Breast epithelium (tissue), 4 donors: ENCODE measurements at regions not wholly inside any gene's neighbourhood (a gene's known extent, or its start where the extent isn't known, plus 50 kb on each side); places are given as distances from the start of the nearest gene placed in this dataset.

Experiments used
- DNase-seq, 2 donors: peaks; one replicate each; pipeline ENCODE4 v3.0.0-alpha.2; 2019; ENCODE audit warnings: low spot score in 2 of 2
- H3K27ac ChIP-seq, 2 donors: fragments of 200-600 bp; sonication (generic) in 1 of 2; one replicate each; pipeline ENCODE4 v1.5.1; 2016 to 2019; ENCODE audit warnings: mild to moderate bottlenecking in 1 of 2
- H3K27me3 ChIP-seq, 2 donors: fragments of 200-600 bp; sonication (generic) in 1 of 2; one replicate each; pipeline versions ENCODE4 v1.5.1 to v1.6.0; 2017 to 2019; ENCODE audit warnings: control low read depth in 1 of 2, mild to moderate bottlenecking in 1 of 2
- H3K36me3 ChIP-seq: fragments of 200-600 bp; one replicate; pipeline ENCODE4 v1.5.1; 2019
- H3K4me1 ChIP-seq, 2 donors: fragments of 200-600 bp; sonication (generic); one replicate each; pipeline ENCODE4 v1.5.1; 2016 to 2019; ENCODE audit warnings: control low read depth in 1 of 2
- H3K4me3 ChIP-seq, 3 donors: fragments of 200-600 bp; sonication (generic); 1 replicate in 2 of 3; 2 replicates in 1 of 3; pipeline ENCODE4 v1.5.1; 2016 to 2019; ENCODE audit warnings: mild to moderate bottlenecking in 3 of 3, moderate library complexity in 2 of 3
- H3K9me3 ChIP-seq, 2 donors: fragments of 200-600 bp; sonication (generic) in 1 of 2; one replicate each; pipeline ENCODE4 v1.5.1; 2016 to 2019; ENCODE audit warnings: control low read depth in 1 of 2
- CTCF ChIP-seq, 3 donors: fragments of 450-650 bp; IDR thresholded peaks; one replicate each; pipeline ENCODE4 v1.5.1; 2016 to 2017; ENCODE audit warnings: antibody characterized with exemption in 3 of 3, mild to moderate bottlenecking in 3 of 3, moderate library complexity in 3 of 3
- POLR2A ChIP-seq: fragments of 450-650 bp; IDR thresholded peaks from one replicate; pipeline ENCODE4 v1.6.1; 2016; ENCODE audit warnings: antibody characterized with exemption, mild to moderate bottlenecking, moderate library complexity
- POLR2AphosphoS5 ChIP-seq, 3 donors: sonication (generic); formaldehyde crosslinking; IDR thresholded peaks; one replicate each; pipeline ENCODE4 v1.6.1; 2017; ENCODE audit warnings: antibody characterized with exemption in 3 of 3
- intact Hi-C: fragments of 100-400 bp; cut with DNase I; formaldehyde crosslinking; loops from one replicate; pipeline ENCODE4 v1.15.1; 2023; ENCODE audit warnings: low total_unique reads

DNA sequence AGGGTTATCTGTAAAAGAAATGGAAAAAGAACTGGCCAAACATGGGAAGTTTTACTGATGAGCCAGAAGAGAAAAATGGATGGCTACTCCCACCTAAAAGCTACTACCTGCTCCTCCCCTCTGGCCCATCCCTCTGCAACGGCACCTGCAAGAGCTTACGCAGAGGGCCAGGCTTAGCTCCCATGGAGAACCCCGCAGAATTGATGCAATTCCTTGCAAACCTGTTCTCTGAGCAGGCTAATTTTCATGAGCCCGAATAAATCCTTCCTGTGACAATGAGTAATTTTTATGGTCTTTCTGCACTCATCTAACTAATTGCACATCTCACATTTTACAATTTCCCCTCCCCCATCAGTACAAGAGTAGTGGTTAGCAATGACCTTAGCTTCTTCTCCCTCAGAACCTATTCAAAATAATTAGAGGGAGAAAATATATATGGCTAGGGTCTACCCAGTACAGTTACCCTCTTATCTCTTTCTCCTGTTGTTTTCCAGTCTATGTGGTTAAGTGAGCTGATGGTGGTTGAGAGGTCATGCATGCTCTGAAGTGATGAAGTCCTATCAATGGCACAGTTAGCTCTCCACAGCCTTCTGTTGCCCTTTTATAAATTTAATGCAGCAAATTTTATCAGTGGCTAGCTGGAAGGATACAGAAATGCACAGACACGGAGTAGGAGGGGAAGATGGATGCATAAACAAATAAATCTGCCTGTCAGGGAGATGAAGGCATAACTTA, 67.7 kb upstream of the NTF3 start:
- no peaks in the 10 kb centered on the region for H3K9me3 ChIP-seq
- TF ChIP-seq POLR2AphosphoS5 (IDR thresholded peaks at IDR 0.05) (no peak), CTCF (IDR thresholded peaks at IDR 0.05) (no peak), POLR2A (no peak)
- DNase-seq: no peak
- no peak overlapping the region for H3K4me3 ChIP-seq
- intact Hi-C loops: no loop called here
- H3K27ac ChIP-seq: no peak overlapping the region
- no peaks in the 10 kb centered on the region for H3K27me3 ChIP-seq
- no peaks in the 10 kb centered on the region for H3K4me1 ChIP-seq
- H3K36me3 ChIP-seq: no peaks in the 10 kb centered on the region

- Histone ChIP-seq H3K36me3 (no peaks in the 10 kb centered on the region), H3K4me1 (no peaks in the 10 kb centered on the region), H3K4me3 (no peak overlapping the region), H3K27me3 (no peaks in the 10 kb centered on the region), H3K27ac (no peak overlapping the region), H3K9me3 (no peaks in the 10 kb centered on the region)
- DNase-seq: no peak
- intact Hi-C loops: no loop called here
- TF ChIP-seq POLR2AphosphoS5 (IDR thresholded peaks at IDR 0.05) (no peak), CTCF (IDR thresholded peaks at IDR 0.05) (no peak), POLR2A (no peak)
These were observed 62.6 kb upstream of the NTF3 start for GRCh38 chr12:5369298-5369697.

GRCh38 chr12:5371631-5372030, 60.3 kb upstream of the NTF3 start:
- DNase-seq: no peak
- H3K4me1 ChIP-seq: no peaks in the 10 kb centered on the region
- no peak for TF ChIP-seq POLR2AphosphoS5 (IDR thresholded peaks at IDR 0.05)
- TF ChIP-seq CTCF (IDR thresholded peaks at IDR 0.05): no peak
- H3K36me3 ChIP-seq: no peaks in the 10 kb centered on the region
- H3K27ac ChIP-seq: no peak overlapping the region
- no peaks in the 10 kb centered on the region for H3K27me3 ChIP-seq
- no peaks in the 10 kb centered on the region for H3K9me3 ChIP-seq
- H3K4me3 ChIP-seq: no peak overlapping the region
- intact Hi-C loops: no loop called here

GRCh38 chr12:5374713-5375112, 57.2 kb upstream of the NTF3 start:
- DNase-seq: no peak

More at GRCh38 chr12:5374713-5375112, 57.2 kb upstream of the NTF3 start:
- intact Hi-C loops: no loop called here
- H3K4me3 ChIP-seq: no peak overlapping the region
- H3K9me3 ChIP-seq: no peaks in the 10 kb centered on the region
- H3K27ac ChIP-seq: no peak overlapping the region
- H3K27me3 ChIP-seq: no peaks in the 10 kb centered on the region
- no peaks in the 10 kb centered on the region for H3K36me3 ChIP-seq
- no peaks in the 10 kb centered on the region for H3K4me1 ChIP-seq
- no peak for TF ChIP-seq POLR2AphosphoS5 (IDR thresholded peaks at IDR 0.05)
- TF ChIP-seq CTCF (IDR thresholded peaks at IDR 0.05): no peak
- TF ChIP-seq POLR2A: no peak
